NCI-H2081 (cell line): ENCODE measurements at regions not wholly inside any gene's neighbourhood (a gene's known extent, or its start where the extent isn't known, plus 50 kb on each side); places are given as distances from the start of the nearest gene placed in this dataset.
A peak's percentile ranks its signal among the peaks of the same experiment; 100 is the strongest.

ENCODE experiments used
- DNase-seq, 2 experiments: peaks; one replicate each; lab custom pipeline; 2025; lab: John Stamatoyannopoulos, UW

GRCh38 chr9:108186642-108187395, 669.0 kb downstream of the ACTL7B start:
- no peak for DNase-seq

GRCh38 chr9:108185613-108186012, 670.2 kb downstream of the ACTL7B start:
- DNase-seq, result no peak

GRCh38 chr9:108184941-108185340, 670.8 kb downstream of the ACTL7B start:
- no peak for DNase-seq

DNA sequence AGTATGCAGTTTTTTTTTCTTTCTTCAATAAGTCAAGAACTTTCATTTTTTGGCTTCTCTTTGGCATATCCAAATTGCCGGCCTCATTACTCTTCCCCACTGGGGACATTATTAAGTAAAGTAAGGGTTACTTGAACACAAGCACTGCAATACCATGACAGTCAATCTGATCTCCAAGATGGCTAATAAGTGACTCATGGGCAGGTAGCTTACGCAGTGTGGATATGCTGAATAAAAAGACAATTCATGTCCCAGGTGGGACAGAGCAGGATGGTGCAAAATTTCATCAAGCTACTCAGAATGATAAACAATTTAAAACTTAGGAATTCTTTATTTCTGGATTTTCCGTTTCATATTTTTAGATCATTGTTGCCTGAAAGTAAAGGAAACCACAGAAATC, 671.8 kb downstream of the ACTL7B start:
- DNase-seq, result no peak

GRCh38 chr9:108182950-108183381, 672.8 kb downstream of the ACTL7B start:
- DNase-seq, result no peak

DNA sequence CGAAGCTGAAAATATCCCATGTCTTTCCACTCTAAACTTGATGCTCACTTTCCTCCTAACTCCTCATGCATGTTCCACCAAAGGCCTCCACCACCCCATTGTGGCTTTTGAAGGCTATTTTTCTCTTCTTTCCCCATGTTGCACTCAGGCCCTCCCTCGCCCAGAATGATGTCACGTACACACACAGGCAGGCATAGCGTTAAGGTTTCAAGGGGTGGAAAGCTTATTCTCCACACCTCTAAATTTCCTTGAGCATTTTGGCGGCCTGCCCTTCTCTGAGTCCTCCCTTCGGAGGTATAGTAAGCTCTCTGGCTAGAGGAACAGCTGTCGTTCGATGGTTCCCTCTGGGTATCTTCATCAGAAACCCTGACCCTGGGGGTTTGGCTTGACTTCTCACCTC, 673.5 kb downstream of the ACTL7B start:
- DNase-seq, result no peak

DNA sequence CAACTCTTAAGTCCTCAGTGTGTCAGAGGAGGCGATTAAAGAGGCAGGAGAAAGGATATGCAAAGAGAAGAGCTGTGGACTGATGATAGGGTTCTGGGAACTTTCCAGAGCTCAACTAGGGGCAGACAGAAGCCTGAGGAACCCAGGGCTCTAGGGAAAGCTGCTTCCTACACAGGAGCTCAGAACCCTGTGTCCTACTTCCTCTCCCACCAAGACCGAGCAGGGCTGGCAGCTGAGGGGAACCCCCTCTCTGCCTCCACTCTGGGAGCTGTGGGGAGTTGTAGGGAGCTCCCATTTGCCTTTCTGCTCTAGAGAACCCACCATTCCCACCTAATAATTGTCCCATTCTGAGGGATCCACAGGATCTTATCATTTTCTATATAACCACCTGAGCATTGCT, 674.3 kb downstream of the ACTL7B start:
- DNase-seq, result no peak

DNA sequence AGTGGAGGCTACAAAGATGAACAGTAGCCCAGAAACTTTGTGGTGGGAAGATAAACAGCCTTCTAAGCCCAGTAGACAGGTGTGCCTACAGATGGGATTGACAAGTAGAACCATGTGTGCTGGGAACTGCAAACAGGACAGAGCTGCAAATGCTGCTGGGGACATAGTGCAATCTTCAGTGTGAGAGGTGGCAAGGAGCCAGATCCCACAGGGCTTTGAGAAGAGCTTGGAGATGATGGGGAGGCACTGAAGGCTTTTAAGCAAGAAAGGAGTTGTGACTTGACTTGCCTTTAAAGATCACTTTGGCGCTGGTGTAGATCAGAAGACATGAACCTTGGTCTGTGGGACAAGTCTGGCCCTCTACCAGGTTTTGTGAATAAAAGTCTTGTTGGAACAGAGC, 675.2 kb downstream of the ACTL7B start:
- DNase-seq, result no peak

DNA sequence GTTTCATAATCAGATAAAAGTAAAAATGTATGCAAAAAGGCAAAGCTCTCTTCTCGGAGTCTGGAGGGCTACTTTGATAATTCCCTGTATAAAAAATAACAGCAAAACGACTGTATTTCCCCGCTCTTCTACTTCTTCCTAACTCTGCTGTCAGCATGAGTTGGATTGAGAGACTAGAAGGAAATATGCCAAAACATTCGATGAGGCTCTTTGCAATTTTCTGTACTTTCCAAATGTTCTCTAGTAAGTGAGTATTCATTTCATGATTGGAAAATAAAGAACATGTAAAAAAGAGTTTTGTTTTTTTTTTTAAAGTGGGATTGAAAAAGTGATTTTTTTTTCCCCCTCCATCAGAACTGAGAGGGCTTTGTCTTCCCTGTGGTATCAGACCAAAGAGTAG, 677.5 kb downstream of the ACTL7B start:
- no peak for DNase-seq

- DNase-seq, result no peak
Observed at GRCh38 chr9:108168236-108168850, 678.8 kb upstream of the KLF4 start.

- DNase-seq, result no peak
Observed at GRCh38 chr9:108167136-108167900, 677.7 kb upstream of the KLF4 start.

- DNase-seq, result no peak
Observed at GRCh38 chr9:108166519-108166918, 677.0 kb upstream of the KLF4 start.

GRCh38 chr9:108163321-108164005, 673.9 kb upstream of the KLF4 start:
- no peak for DNase-seq

GRCh38 chr9:108162664-108163063, 673.1 kb upstream of the KLF4 start:
- no peak for DNase-seq

- DNase-seq, result no peak
Observed at GRCh38 chr9:108161503-108161902, 671.9 kb upstream of the KLF4 start.

- DNase-seq, result no peak
Observed at GRCh38 chr9:108160706-108161355, 671.3 kb upstream of the KLF4 start.

- DNase-seq, result no peak
Observed at GRCh38 chr9:108160039-108160438, 670.5 kb upstream of the KLF4 start.

DNA sequence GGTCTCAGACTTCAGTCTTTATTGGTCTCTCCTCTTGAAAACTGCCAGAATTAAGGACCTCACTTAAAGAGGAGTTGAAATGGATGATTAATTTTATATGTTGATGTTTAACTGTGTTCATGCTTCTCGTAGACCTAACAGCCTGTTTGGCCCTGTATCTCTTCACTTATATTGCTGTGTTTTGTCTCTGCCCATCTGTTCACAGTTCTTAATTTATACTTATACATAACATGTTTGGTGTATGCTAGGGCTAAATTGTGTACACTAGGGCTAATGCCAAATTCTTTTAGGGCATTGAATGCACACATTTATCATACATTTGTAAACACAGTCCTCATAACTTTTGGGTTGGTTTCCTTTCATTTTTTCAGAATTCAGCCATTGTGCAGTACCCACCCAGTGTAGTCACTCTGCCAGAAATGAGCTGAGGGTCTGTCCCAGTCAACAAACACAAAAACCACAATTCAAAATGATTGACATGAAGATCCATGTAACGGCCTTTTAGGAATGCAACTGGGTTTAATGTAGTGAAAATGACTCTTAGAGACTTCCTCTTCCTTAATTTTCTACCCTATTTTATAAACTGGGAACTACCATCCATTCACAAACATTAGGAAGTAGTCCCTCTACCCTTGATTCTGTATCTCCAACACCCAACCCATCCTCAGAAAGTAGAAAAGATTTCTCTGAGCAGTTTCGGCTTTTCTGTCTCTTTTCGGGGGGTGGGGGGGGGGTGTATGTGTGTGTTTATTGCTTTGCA, 668.8 kb upstream of the KLF4 start:
- no peak for DNase-seq

- DNase-seq, result peak in 1 of 2 experiments; percentile 6
Observed at GRCh38 chr9:108156270-108156998, 666.9 kb upstream of the KLF4 start.

GRCh38 chr9:108153416-108153815, 663.8 kb upstream of the KLF4 start:
- no peak for DNase-seq
